NOMO-1 treated with DMSO at 0.1 percent for 48 hours (cell line): ENCODE measurements at regions not wholly inside any gene's neighbourhood (a gene's known extent, or its start where the extent isn't known, plus 50 kb on each side); places are given as distances from the start of the nearest gene placed in this dataset.
A peak's percentile ranks its signal among the peaks of the same experiment; 100 is the strongest.

Experiments
- DNase-seq: peaks from one replicate; lab custom pipeline; 2025; ENCODE audit not compliant: unreplicated experiment; lab: John Stamatoyannopoulos, UW

GRCh38 chr20:40769677-40770285, 80.7 kb upstream of the MAFB start:
- peak; percentile 83 for DNase-seq

- peak; percentile 48 for DNase-seq
These were observed 81.7 kb upstream of the MAFB start for GRCh38 chr20:40770564-40771307.

- DNase-seq = no peak
These were observed 82.2 kb upstream of the MAFB start for GRCh38 chr20:40771308-40771610.

- DNase-seq = no peak
These were observed 82.9 kb upstream of the MAFB start for GRCh38 chr20:40771848-40772511.

- DNase-seq = no peak
These were observed 84.3 kb upstream of the MAFB start for GRCh38 chr20:40773376-40773775.

- peak; percentile 52 for DNase-seq
These were observed 85.2 kb upstream of the MAFB start for GRCh38 chr20:40774252-40774651.

- no peak for DNase-seq
These were observed 86.6 kb upstream of the MAFB start for GRCh38 chr20:40775561-40776146.

- no peak for DNase-seq
These were observed 87.7 kb upstream of the MAFB start for GRCh38 chr20:40776466-40777457.

- no peak for DNase-seq
These were observed 88.6 kb upstream of the MAFB start for GRCh38 chr20:40777653-40778052.

GRCh38 chr20:40778894-40779496, 90.0 kb upstream of the MAFB start:
- peak; percentile 89 for DNase-seq

- peak; percentile 92 for DNase-seq
These were observed 92.4 kb upstream of the MAFB start for GRCh38 chr20:40781327-40782042.

GRCh38 chr20:40782043-40782368, 93.0 kb upstream of the MAFB start:
- DNase-seq = no peak

GRCh38 chr20:40785346-40785745, 96.3 kb upstream of the MAFB start:
- DNase-seq = no peak

- no peak for DNase-seq
These were observed 97.3 kb upstream of the MAFB start for GRCh38 chr20:40786336-40786735.

GRCh38 chr20:40787941-40788340, 98.9 kb upstream of the MAFB start:
- peak; percentile 44 for DNase-seq

- DNase-seq = no peak
These were observed 108.4 kb upstream of the MAFB start for GRCh38 chr20:40797425-40797824.

- no peak for DNase-seq
These were observed 109.0 kb upstream of the MAFB start for GRCh38 chr20:40798066-40798465.

- DNase-seq = no peak
These were observed 113.8 kb upstream of the MAFB start for GRCh38 chr20:40802886-40803285.

GRCh38 chr20:40803381-40803780, 114.3 kb upstream of the MAFB start:
- DNase-seq = no peak

- DNase-seq = no peak
These were observed 116.6 kb upstream of the MAFB start for GRCh38 chr20:40805592-40805991.
